MM.1S (cell line): ENCODE measurements at regions not wholly inside any gene's neighbourhood (a gene's known extent, or its start where the extent isn't known, plus 50 kb on each side); places are given as distances from the start of the nearest gene placed in this dataset.
"Not testable (repeated sequence)": the region's sequence is repeated elsewhere in the genome, so short reads cannot be mapped to it uniquely, and the experiment has no call there.

Experiments used
- DNase-seq: peaks from one replicate; pipeline ENCODE4 v3.0.0-alpha.2; 2015
- H2AFZ ChIP-seq: fragments of 300-600 bp; sonication (generic); 2 replicates; pipeline ENCODE4 v1.6.0; 2016; ENCODE audit warnings: antibody characterized with exemption, low read length
- H3F3A ChIP-seq: fragments of 300-600 bp; sonication (generic); 2 replicates; pipeline ENCODE4 v1.6.1; 2016; ENCODE audit warnings: mild to moderate bottlenecking, antibody characterized with exemption, low read length, moderate library complexity, mixed read lengths; ENCODE audit not compliant: insufficient read depth
- H3K27ac ChIP-seq: fragments of 300-600 bp; sonication (generic); 2 replicates; pipeline ENCODE4 v1.5.1; 2016; ENCODE audit warnings: mild to moderate bottlenecking, low read length
- H3K27me3 ChIP-seq: fragments of 300-600 bp; sonication (generic); replicated peaks from 2 replicates; pipeline ENCODE4 v1.6.0; 2016; ENCODE audit warnings: low read length; ENCODE audit not compliant: insufficient read depth
- H3K36me3 ChIP-seq: fragments of 300-600 bp; sonication (generic); replicated peaks from 2 replicates; pipeline ENCODE4 v1.6.1; 2016; ENCODE audit warnings: mild to moderate bottlenecking, low read length, mixed read lengths; ENCODE audit not compliant: insufficient read depth
- H3K4me1 ChIP-seq: fragments of 300-600 bp; sonication (generic); 2 replicates; pipeline ENCODE4 v1.6.1; 2016; ENCODE audit warnings: low read length, mixed read lengths
- H3K4me2 ChIP-seq: fragments of 300-600 bp; sonication (generic); 2 replicates; pipeline ENCODE4 v1.6.0; 2016; ENCODE audit warnings: low read depth, low read length
- H3K4me3 ChIP-seq: fragments of 300-600 bp; sonication (generic); 2 replicates; pipeline ENCODE4 v1.5.1; 2016; ENCODE audit warnings: low read length, mixed read lengths
- H3K79me2 ChIP-seq: fragments of 300-600 bp; sonication (generic); 2 replicates; pipeline ENCODE4 v1.6.1; 2016; ENCODE audit warnings: mixed run types, low read length, mixed read lengths
- H3K9ac ChIP-seq: fragments of 300-600 bp; sonication (generic); 2 replicates; pipeline ENCODE4 v1.6.1; 2016; ENCODE audit warnings: low read length, mixed read lengths
- H3K9me2 ChIP-seq: fragments of 300-600 bp; sonication (generic); replicated peaks from 2 replicates; pipeline ENCODE4 v1.6.1; 2016; ENCODE audit warnings: mild to moderate bottlenecking, low read length, mixed read lengths; ENCODE audit not compliant: insufficient read depth
- H3K9me3 ChIP-seq: fragments of 300-600 bp; sonication (generic); replicated peaks from 2 replicates; pipeline ENCODE4 v1.6.1; 2016; ENCODE audit warnings: mild to moderate bottlenecking, low read length, mixed read lengths; ENCODE audit not compliant: insufficient read depth
- H4K20me1 ChIP-seq: fragments of 300-600 bp; sonication (generic); 2 replicates; pipeline ENCODE4 v1.6.1; 2016; ENCODE audit warnings: mild to moderate bottlenecking, low read length, moderate library complexity, mixed read lengths; ENCODE audit not compliant: insufficient read depth

DNA sequence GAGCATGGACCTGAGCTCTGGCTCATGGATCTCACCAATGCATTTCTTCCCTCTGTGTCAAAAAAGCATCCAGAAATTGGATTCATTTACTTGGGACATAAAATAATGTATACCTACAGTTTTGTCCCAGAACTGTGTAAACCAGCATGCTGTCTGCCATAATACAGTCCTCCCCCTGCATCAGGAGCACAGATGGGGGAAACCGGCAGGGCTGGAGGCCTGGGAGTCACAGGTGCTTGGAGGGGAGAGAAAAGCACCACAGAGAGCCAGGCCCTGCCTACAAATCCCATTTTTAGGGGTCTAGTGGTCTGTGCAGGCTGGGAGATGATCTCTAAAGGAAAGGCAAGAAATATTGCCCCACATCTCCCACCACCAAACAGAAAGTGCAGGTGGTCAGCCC lies 91.8 kb downstream of the POTEH start:
- H4K20me1 ChIP-seq, H3K27ac ChIP-seq, H3F3A ChIP-seq, H3K9me3 ChIP-seq, H3K4me3 ChIP-seq, H3K27me3 ChIP-seq, H3K9ac ChIP-seq, H3K4me2 ChIP-seq, DNase-seq, H2AFZ ChIP-seq, H3K4me1 ChIP-seq, H3K9me2 ChIP-seq, H3K36me3 ChIP-seq: not testable (repeated sequence)
- peaks cover 11% of the 10 kb centered on the region for H3K79me2 ChIP-seq

- H3K4me3 ChIP-seq, DNase-seq, H3K9ac ChIP-seq, H3K27me3 ChIP-seq, H2AFZ ChIP-seq, H3K9me3 ChIP-seq, H3K36me3 ChIP-seq, H3F3A ChIP-seq, H3K4me2 ChIP-seq, H3K4me1 ChIP-seq, H3K27ac ChIP-seq, H4K20me1 ChIP-seq, H3K9me2 ChIP-seq: not testable (repeated sequence)
- H3K79me2 ChIP-seq: peaks cover 15% of the 10 kb centered on the region
Measured at GRCh38 chr22:15782933-15783332, 93.1 kb downstream of the POTEH start.

- not testable (repeated sequence) for H3K4me3 ChIP-seq, H3K9ac ChIP-seq, H3K9me3 ChIP-seq, H3K4me1 ChIP-seq, H3F3A ChIP-seq, H3K27ac ChIP-seq, H4K20me1 ChIP-seq, H3K9me2 ChIP-seq, H3K4me2 ChIP-seq, DNase-seq, H3K27me3 ChIP-seq, H2AFZ ChIP-seq, H3K36me3 ChIP-seq
- H3K79me2 ChIP-seq: peaks cover 16% of the 10 kb centered on the region
Measured at GRCh38 chr22:15784383-15785085, 94.7 kb downstream of the POTEH start.

DNA sequence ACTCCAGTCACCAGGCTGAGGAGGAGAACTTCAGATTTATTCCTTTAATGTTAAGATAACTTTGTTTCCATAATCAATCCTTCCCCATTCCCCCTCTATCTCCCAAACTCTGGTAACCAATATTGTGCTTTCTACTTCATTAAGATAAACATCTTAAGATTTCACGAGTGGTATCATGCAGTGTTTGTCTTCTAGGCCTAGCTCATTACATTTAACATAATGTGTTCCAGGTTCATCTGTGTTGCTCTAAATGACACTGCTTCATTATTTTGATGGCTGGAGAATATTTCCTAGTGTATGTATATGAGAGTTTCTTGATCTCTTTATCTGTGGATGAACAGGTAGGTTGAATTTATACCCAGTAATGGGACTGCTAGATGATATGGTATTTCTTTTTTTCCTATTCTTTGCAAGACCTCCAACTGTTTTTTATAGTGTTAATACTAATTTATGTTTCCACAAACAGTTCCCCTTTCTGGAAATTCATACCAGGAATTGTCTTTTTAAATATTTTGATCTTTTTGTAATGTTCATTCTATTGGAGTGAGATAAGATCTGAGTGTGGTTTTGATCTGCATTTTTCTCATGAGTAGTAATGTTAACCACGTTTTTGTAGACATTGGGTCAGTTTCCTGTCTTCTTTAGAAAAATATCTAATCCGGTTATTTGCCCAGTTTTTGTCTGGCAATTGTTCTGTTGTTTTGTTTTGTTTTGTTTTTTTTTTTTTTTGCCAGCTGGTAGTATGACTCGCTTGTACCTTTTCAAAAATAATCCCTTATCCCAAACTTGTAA lies 97.3 kb downstream of the POTEH start:
- not testable (repeated sequence) for H3K4me2 ChIP-seq, H3K9me3 ChIP-seq, H3K4me1 ChIP-seq, H3K4me3 ChIP-seq, H3K9me2 ChIP-seq, H3K27ac ChIP-seq, H3K36me3 ChIP-seq, H3K27me3 ChIP-seq, H4K20me1 ChIP-seq, H3K9ac ChIP-seq, H2AFZ ChIP-seq, H3F3A ChIP-seq
- peaks cover 16% of the 10 kb centered on the region for H3K79me2 ChIP-seq
- peak; percentile 3 for DNase-seq

- H3K9me2 ChIP-seq, H3F3A ChIP-seq, H3K27ac ChIP-seq, H3K9ac ChIP-seq, H3K36me3 ChIP-seq, H3K4me2 ChIP-seq, H3K4me3 ChIP-seq, DNase-seq, H3K9me3 ChIP-seq, H3K27me3 ChIP-seq, H4K20me1 ChIP-seq, H3K79me2 ChIP-seq, H3K4me1 ChIP-seq, H2AFZ ChIP-seq: not testable (repeated sequence)
Measured at GRCh38 chr22:15791557-15791956, 101.7 kb downstream of the POTEH start.

DNA sequence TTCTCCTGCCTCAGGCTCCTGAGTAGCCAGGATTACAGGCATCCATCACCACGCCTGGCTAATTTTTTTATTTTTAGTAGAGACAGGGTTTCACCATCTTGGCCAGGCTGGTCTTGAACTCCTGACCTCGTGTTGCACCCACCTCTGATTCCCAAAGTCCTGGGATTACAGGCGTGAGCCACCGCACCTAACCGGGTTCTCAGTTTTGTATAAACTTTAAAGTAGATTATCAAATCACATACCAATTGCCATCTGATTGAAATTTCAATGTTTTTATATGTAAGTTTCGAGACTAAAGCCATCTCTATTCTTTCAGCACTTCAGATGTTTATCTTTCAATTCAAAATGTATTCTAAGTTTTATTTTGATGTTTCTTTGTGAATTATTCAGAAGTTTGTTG lies 110.1 kb downstream of the POTEH start:
- not testable (repeated sequence) for DNase-seq, H3K9ac ChIP-seq, H3K27me3 ChIP-seq, H3K9me2 ChIP-seq, H3K79me2 ChIP-seq, H3K4me3 ChIP-seq, H3F3A ChIP-seq, H3K4me2 ChIP-seq, H3K27ac ChIP-seq, H3K36me3 ChIP-seq, H2AFZ ChIP-seq, H4K20me1 ChIP-seq, H3K9me3 ChIP-seq, H3K4me1 ChIP-seq

DNA sequence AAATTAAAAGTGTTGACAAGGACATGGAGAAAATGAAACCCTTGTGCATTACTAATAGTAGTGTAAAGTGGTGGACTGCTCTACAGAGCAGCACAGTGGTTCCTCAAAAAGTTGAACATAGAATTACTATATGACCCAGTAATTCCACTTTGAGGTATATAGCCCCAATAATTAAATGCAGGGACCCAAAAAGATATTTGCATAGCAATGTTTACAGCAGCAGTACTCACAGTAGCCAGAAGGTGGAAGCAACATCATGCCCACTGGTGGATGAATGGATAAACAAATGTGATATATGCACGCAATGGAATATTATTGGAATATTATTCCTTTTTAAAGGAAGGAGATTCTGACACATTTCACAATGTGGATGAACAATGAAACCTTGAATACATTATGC lies 121.3 kb downstream of the POTEH start:
- DNase-seq, H3K27me3 ChIP-seq, H3K9me3 ChIP-seq, H3K4me1 ChIP-seq, H3K36me3 ChIP-seq, H4K20me1 ChIP-seq, H3F3A ChIP-seq, H3K9ac ChIP-seq, H3K27ac ChIP-seq, H2AFZ ChIP-seq, H3K4me3 ChIP-seq, H3K79me2 ChIP-seq, H3K9me2 ChIP-seq, H3K4me2 ChIP-seq: not testable (repeated sequence)

DNA sequence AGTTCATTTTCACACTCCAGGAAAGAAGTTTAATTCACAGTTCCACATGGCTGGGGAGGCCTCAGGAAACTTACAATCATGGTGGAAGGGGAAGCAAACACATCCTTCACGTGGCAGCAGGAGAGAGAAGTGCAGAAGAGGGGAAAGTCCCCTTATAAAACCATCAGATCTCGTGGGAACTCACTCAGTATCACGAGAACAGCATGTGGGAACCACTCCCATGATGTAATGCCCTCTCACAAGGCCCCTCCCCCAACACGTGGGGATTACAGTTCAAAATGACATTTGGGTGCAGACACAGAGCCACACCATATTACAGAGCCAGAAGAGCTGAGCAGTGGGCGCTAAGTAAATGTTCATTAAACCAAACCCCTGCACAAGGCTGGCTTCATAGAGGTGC lies 126.0 kb downstream of the POTEH start:
- not testable (repeated sequence) for H3K4me2 ChIP-seq, H3K36me3 ChIP-seq

More for the DNA sequence above, 126.0 kb downstream of the POTEH start:
- H3K27ac ChIP-seq, DNase-seq, H3K79me2 ChIP-seq, H3K4me1 ChIP-seq, H3K9me2 ChIP-seq, H3F3A ChIP-seq, H4K20me1 ChIP-seq, H3K9me3 ChIP-seq, H2AFZ ChIP-seq, H3K27me3 ChIP-seq, H3K4me3 ChIP-seq, H3K9ac ChIP-seq: not testable (repeated sequence)
